Testis (tissue), 2 donors: ENCODE measurements at regions not wholly inside any gene's neighbourhood (a gene's known extent, or its start where the extent isn't known, plus 50 kb on each side); places are given as distances from the start of the nearest gene placed in this dataset.

Source experiments
- CTCF ChIP-seq, 3 experiments: fragments of 450-650 bp in 2 of 3; fragments of 200-600 bp in 1 of 3; sonication (generic) in 1 of 3; IDR thresholded peaks; one replicate each; pipeline ENCODE4 v1.5.1; 2016 to 2019; ENCODE audit warnings: antibody characterized with exemption in 3 of 3, mild to moderate bottlenecking in 2 of 3, moderate library complexity in 1 of 3
- POLR2A ChIP-seq: fragments of 450-650 bp; IDR thresholded peaks from one replicate; pipeline ENCODE4 v1.6.1; 2017; ENCODE audit warnings: antibody characterized with exemption, mild to moderate bottlenecking, moderate library complexity

GRCh38 chr22:22786301-22787115, 101.1 kb upstream of the IGLL5 start:
- TF ChIP-seq CTCF (IDR thresholded peaks at IDR 0.05) (no peak), POLR2A (no peak)
